ENCODE measurements at regions not wholly inside any gene's neighbourhood (a gene's known extent, or its start where the extent isn't known, plus 50 kb on each side); places are given as distances from the start of the nearest gene placed in this dataset.
A peak's percentile ranks its signal among the peaks of the same experiment; 100 is the strongest.

- TF ChIP-seq EZH2 (IDR thresholded peaks at IDR 0.05; ENCODE audit: low read length, missing control alignments) (no peak), CTCF (conservative IDR thresholded peaks at IDR 0.05 in 1 of 2, IDR thresholded peaks at IDR 0.05 in 1 of 2; ENCODE audit: low read depth in 1 of 2, low read length in 2 of 2) (no peak)
These were observed 532.6 kb downstream of the CSNK1G3 start for GRCh38 chr5:124044613-124045012.

GRCh38 chr5:124043456-124043855, 531.5 kb downstream of the CSNK1G3 start:
- no peak overlapping the region for H3K9ac ChIP-seq (ENCODE audit: insufficient read depth, low read length)
- H3K4me3 ChIP-seq (replicated peaks in 1 of 4; ENCODE audit: control extremely low read depth in 1 of 4, insufficient read depth in 1 of 4, low read depth in 3 of 4, low read length in 4 of 4): no peak overlapping the region
- no peaks in the 10 kb centered on the region for H3K4me1 ChIP-seq (ENCODE audit: control insufficient read depth, extremely low read depth, insufficient read depth, low read length)
- no peaks in the 10 kb centered on the region for H3K36me3 ChIP-seq (ENCODE audit: control insufficient read depth, insufficient read depth, low read length)
- no peak overlapping the region for H3K27ac ChIP-seq (ENCODE audit: insufficient read depth, low read length)
- no peak overlapping the region for H3K4me2 ChIP-seq (ENCODE audit: extremely low read depth, insufficient read depth, low read length)
- H2AFZ ChIP-seq (ENCODE audit: low read length): no peak overlapping the region
- H3K79me2 ChIP-seq (ENCODE audit: control insufficient read depth, insufficient read depth, low read length): no peaks in the 10 kb centered on the region
- H4K20me1 ChIP-seq (ENCODE audit: control insufficient read depth, extremely low read depth, insufficient read depth, low read length): no peaks in the 10 kb centered on the region
- TF ChIP-seq CTCF (conservative IDR thresholded peaks at IDR 0.05 in 1 of 2, IDR thresholded peaks at IDR 0.05 in 1 of 2; ENCODE audit: low read depth in 1 of 2, low read length in 2 of 2) (peak in 1 of 2 donors; percentile 6), EZH2 (IDR thresholded peaks at IDR 0.05; ENCODE audit: low read length, missing control alignments) (no peak)
- no peak for DNase-seq (ENCODE audit: low read depth in 2 of 2)
- H3K27me3 ChIP-seq (ENCODE audit: control insufficient read depth, insufficient read depth, low read length): no peaks in the 10 kb centered on the region
- H3K9me3 ChIP-seq (ENCODE audit: control insufficient read depth, insufficient read depth, low read depth, low read length): no peaks in the 10 kb centered on the region

More at GRCh38 chr5:124044613-124045012, 532.6 kb downstream of the CSNK1G3 start:
- H3K4me1 ChIP-seq (ENCODE audit: control insufficient read depth, extremely low read depth, insufficient read depth, low read length): no peaks in the 10 kb centered on the region
- no peaks in the 10 kb centered on the region for H3K79me2 ChIP-seq (ENCODE audit: control insufficient read depth, insufficient read depth, low read length)
- H3K27ac ChIP-seq (ENCODE audit: insufficient read depth, low read length): no peak overlapping the region
- no peaks in the 10 kb centered on the region for H3K36me3 ChIP-seq (ENCODE audit: control insufficient read depth, insufficient read depth, low read length)
- H4K20me1 ChIP-seq (ENCODE audit: control insufficient read depth, extremely low read depth, insufficient read depth, low read length): no peaks in the 10 kb centered on the region
- no peak overlapping the region for H3K9ac ChIP-seq (ENCODE audit: insufficient read depth, low read length)
- no peaks in the 10 kb centered on the region for H3K27me3 ChIP-seq (ENCODE audit: control insufficient read depth, insufficient read depth, low read length)
- H3K9me3 ChIP-seq (ENCODE audit: control insufficient read depth, insufficient read depth, low read depth, low read length): no peaks in the 10 kb centered on the region
- no peak overlapping the region for H3K4me2 ChIP-seq (ENCODE audit: extremely low read depth, insufficient read depth, low read length)
- H3K4me3 ChIP-seq (replicated peaks in 1 of 4; ENCODE audit: control extremely low read depth in 1 of 4, insufficient read depth in 1 of 4, low read depth in 3 of 4, low read length in 4 of 4): no peak overlapping the region
- no peak overlapping the region for H2AFZ ChIP-seq (ENCODE audit: low read length)
- DNase-seq (ENCODE audit: low read depth in 2 of 2): no peak

- no peaks in the 10 kb centered on the region for H3K9me3 ChIP-seq (ENCODE audit: control insufficient read depth, insufficient read depth, low read depth, low read length)
- no peaks in the 10 kb centered on the region for H3K79me2 ChIP-seq (ENCODE audit: control insufficient read depth, insufficient read depth, low read length)
- TF ChIP-seq CTCF (conservative IDR thresholded peaks at IDR 0.05 in 1 of 2, IDR thresholded peaks at IDR 0.05 in 1 of 2; ENCODE audit: low read depth in 1 of 2, low read length in 2 of 2): no peak
- no peak for TF ChIP-seq EZH2 (IDR thresholded peaks at IDR 0.05; ENCODE audit: low read length, missing control alignments)
- no peaks in the 10 kb centered on the region for H3K27me3 ChIP-seq (ENCODE audit: control insufficient read depth, insufficient read depth, low read length)
- no peak overlapping the region for H3K27ac ChIP-seq (ENCODE audit: insufficient read depth, low read length)
- peak; percentile 89 to 93 for DNase-seq (ENCODE audit: low read depth in 2 of 2)
- H3K4me2 ChIP-seq (ENCODE audit: extremely low read depth, insufficient read depth, low read length): no peak overlapping the region
- no peak overlapping the region for H2AFZ ChIP-seq (ENCODE audit: low read length)
- H3K9ac ChIP-seq (ENCODE audit: insufficient read depth, low read length): no peak overlapping the region
- no peak overlapping the region for H3K4me3 ChIP-seq (replicated peaks in 1 of 4; ENCODE audit: control extremely low read depth in 1 of 4, insufficient read depth in 1 of 4, low read depth in 3 of 4, low read length in 4 of 4)
- H4K20me1 ChIP-seq (ENCODE audit: control insufficient read depth, extremely low read depth, insufficient read depth, low read length): no peaks in the 10 kb centered on the region
- no peaks in the 10 kb centered on the region for H3K4me1 ChIP-seq (ENCODE audit: control insufficient read depth, extremely low read depth, insufficient read depth, low read length)
- H3K36me3 ChIP-seq (ENCODE audit: control insufficient read depth, insufficient read depth, low read length): no peaks in the 10 kb centered on the region
These were observed 528.8 kb downstream of the CSNK1G3 start for GRCh38 chr5:124040799-124041198.

Data from fibroblast of lung (primary cell).